HG02588 (cell line): ENCODE measurements at regions not wholly inside any gene's neighbourhood (a gene's known extent, or its start where the extent isn't known, plus 50 kb on each side); places are given as distances from the start of the nearest gene placed in this dataset.
"Not testable (repeated sequence)": the region's sequence is repeated elsewhere in the genome, so short reads cannot be mapped to it uniquely, and the experiment has no call there.

Experiments
- ATAC-seq: cut with Tn5 transposase; IDR thresholded peaks from one replicate; pipeline ENCODE4 v1.9.1; 2021; ENCODE audit warnings: mild to moderate bottlenecking, moderate library complexity; ENCODE audit not compliant: unreplicated experiment

DNA sequence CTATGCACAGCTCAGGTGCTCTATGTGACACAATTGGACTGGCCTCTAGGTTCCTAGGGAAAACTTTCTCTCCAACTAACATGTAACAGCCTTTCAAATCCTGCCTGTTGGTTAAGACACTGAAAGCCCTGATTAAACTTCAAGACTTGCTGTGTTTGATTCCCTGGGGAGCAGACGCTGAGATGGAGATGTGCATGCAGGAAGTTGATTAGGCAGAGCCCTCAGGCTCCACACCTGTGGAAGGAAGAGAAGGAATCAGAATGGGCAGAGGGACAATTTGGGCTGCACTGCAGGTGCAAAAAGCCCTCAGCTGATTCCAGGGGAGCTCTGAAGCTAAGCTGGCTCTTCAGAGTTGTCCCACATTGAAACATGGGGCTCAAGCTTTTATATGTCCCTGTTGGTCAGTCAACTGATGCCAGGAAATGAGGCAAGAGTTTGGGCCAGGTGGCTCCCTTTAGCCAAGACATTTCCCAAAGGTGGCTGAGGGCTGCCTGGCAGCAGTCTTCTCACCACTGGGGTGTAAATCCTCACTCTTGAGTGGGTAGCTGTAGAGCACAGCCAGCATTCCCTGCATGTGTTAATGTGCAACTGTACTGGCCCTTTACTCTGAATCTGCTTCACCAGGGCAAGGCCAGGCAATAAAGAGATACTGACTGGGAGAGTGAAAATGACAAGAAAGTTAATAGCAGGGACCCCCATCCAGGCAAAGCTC lies 199.5 kb upstream of the DDX18 start:
- no peak for ATAC-seq

DNA sequence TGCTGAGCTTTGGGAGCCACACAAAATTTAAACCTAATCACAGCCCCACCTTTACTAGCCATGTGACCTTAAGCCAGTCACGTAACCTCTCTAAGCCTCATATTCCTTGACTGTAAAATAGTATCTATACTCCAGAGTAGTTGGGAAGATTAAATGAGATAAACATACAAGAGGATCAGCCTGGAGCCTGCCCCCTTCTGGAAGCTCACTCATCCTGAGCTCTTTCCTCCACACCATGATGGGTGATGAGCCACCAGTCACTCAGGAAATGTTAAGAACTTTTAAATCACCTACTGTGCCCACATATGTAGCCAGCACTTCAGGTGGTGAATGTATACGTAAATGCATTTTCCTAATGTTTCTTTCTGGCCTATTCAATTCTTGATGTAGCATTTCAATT lies 195.9 kb upstream of the DDX18 start:
- ATAC-seq = no peak

DNA sequence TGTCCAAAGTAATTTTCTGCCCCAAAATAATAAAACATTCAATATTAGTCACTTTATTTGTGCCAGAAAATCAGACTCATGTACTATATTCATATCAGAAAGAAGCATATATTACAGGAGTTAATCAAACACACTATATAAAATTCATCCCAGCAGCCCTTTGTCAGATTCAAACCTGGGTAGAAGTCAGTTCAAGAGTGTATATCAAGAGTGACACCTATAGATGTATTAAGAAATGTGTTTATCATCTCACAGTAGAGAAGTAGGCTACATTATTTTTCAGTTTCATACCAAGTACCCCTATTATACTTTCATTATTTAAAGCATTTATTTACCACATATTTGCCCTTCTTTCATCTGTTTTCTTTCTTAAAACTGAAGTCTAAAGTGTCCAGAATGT lies 193.2 kb upstream of the DDX18 start:
- ATAC-seq = no peak

DNA sequence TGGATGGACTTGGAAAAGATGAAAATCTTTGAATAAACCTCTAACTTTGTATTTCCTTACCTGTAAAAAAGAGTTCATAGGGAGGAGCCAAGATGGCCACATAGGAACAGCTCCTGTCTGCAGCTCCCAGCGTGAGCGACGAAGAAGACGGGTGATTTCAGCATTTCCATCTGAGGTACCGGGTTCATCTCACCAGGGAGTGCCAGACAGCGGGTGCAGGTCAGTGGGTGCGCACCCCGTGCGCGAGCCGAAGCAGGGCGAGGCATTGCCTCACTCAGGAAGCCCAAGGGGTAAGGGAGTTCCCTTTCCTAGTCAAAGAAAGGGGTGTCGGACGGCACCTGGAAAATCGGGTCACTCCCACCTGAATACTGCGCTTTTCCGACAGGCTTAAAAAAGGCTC lies 191.3 kb upstream of the DDX18 start:
- not testable (repeated sequence) for ATAC-seq

DNA sequence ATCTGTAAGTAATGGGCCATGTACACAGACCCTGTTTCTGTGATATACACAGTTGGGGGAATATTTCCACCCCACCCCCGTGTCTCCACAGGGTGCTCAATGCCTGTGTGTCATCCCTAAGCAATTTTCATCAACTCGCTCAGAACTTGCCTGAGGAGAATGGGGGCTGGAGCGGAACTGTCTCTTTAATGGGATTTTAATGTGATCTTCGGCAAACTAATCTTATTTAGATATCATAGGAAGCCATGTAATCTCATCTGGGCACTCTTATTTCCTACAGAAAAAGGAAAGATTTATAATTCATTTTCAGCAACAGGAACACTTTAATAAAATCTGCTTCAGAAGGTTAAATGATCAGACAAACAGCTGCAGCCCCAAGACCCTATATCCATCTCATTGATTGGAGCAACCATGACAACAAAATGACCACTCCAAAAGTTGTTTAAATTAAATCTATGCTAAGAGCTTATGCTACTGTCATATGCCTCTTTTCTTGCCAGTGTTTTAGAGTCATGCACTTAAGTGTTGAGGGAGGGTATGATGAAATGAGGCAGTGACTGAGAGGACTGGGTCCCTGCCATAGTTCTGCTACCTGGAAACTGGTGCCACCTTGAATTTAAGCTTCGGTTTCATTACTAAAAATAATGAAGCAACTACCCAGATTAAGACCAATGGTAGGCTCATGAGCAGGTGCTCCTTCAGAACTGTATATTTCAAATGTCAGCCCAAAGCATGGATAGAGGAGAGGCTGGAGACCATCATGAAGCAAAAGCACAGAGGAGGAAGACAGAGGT lies 183.1 kb upstream of the DDX18 start:
- no peak for ATAC-seq

DNA sequence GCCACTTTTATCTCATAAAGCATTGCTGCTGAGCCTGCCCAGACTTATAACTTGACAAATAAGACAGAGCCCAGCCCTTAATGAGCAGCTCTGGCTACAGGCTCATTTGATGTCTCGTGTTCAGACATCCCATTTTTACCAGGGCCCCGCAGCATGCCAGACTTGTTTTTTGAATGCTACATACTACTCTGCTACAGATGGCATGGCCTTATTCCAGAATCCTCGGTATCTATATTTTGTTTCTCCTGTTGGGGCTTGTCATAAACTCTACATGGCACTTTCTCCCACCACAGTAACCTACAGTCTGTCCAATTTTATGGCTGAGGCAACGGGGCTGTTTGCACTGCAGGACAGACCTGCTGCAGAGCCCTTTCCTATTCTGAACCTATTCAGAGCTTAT lies 179.0 kb upstream of the DDX18 start:
- ATAC-seq = no peak

DNA sequence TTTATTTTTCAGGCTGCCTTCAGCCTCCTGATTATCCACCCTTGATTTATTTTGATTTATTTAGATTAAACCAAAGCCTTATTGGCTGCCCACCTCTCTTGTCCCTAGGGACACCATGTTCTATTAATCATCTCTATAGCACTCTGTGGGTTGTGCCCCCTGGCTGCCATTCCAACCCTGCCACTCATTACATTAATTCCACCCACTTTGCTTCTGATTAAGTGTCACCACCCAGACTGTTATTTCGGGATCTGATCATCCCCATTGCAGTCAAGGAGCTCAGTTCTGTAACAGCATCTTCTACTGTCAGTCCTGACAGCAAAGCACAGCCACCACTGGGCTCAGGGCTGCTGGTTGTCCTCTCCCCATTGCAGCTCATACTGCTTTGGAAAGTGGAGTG lies 175.1 kb upstream of the DDX18 start:
- ATAC-seq = no peak

DNA sequence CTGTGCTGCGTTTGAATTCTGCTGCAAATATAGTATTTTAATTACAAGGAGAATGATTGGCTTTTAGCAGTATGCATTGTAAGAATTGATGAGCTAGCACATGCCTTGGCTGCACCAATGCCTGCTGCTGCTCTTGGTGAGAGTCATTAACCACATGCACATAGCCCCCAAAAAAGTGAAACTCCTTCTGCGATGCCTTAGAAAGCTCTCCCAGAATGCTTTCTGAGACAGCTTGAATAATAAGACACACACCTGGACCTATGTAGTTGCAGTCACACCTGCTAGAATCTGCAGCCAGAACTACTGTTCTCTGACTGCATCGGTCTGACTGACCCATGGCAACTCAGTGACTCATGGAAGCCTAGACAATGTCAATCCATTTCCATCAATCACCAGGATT lies 170.1 kb upstream of the DDX18 start:
- no peak for ATAC-seq

DNA sequence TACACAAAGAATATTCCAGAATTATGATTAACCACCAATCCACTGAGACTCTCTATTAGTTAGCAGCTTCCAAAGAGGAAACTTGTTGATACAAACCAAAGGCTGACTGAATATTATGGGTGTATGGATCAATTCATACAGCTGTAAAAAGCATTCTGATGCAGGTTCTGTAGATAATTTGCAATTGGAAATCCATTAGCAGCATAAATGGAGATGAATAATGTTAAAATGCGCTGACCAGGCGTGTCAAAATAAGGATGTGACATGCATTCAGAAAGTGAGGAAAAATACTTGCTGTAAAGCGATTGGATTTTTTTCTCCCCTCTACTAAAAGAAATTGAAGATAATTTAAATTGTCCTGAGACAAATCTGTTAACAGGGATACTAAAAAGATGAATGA lies 169.0 kb upstream of the DDX18 start:
- ATAC-seq = no peak

DNA sequence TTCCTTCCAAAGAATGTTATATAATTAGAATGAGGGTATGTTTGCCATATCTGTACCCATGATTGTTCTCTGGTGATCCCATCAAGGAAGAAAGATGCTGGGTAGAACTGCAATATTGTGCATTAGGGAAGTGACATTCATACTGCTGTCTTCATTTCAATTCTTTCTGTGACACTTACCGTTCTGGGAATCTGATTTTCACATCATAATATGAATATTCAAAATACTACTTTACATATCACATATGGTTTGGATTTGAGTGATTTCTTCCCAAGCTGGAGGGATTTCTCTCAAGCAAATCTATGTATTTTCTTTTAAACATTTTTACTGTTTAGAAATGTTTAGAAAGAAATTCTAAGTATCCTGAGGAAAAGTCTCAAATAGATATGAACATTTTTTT lies 168.4 kb upstream of the DDX18 start:
- ATAC-seq = no peak

DNA sequence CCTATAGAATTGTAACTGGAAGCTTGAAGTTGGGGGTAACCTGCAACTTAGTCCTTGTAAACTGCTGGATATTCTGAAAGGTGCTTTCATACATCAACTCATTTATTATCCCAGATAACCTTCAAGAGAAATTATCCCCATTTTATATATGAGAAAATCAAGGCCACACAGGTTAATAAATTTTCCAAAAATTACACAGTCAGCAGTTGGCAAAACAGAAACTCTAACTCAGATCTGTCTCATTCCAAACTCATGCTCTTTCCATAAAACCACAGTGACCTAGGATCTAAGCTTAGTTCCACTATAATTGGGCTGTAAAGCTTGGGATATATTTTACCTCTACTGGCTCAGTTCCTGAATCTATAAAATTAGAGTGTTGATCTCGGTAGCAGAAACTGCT lies 167.6 kb upstream of the DDX18 start:
- ATAC-seq = no peak

DNA sequence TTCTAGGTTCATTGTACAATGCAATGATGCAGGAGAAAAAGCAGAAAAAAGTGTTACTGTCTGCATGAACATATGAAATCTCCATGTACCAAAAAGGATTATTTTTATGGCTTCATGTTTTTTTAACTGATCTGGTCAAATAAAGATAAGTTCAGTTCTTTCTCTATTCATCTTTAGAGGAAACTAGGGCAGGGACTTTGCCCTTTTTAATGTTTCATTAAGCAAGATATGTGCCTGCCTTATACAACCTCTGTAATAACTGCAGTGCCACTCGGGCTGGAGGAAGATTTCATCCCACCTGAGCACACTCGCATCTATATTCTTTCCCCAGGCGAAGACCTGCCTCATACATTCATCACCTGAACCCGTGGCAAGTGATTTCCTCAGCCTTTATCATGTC lies 157.9 kb upstream of the DDX18 start:
- no peak for ATAC-seq

DNA sequence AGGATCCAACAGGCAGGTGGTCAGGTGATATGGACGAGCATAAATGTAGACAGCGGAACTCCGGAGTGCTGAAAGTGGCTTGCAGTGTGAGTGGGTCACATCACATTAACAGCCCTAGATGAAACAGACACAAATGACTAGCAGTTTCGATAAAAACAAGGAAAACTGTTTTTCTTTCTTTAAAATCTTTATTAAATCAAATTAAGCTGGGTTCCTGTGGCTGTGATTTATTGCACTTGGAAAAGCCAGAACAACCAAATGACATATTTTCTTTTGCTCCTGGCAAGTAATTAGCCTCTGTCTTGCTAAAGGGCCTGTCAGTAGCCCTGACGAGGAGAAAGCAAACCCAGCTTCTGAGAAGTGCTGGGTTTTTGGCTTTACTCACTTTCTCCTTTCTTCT lies 152.9 kb upstream of the DDX18 start:
- ATAC-seq = no peak

DNA sequence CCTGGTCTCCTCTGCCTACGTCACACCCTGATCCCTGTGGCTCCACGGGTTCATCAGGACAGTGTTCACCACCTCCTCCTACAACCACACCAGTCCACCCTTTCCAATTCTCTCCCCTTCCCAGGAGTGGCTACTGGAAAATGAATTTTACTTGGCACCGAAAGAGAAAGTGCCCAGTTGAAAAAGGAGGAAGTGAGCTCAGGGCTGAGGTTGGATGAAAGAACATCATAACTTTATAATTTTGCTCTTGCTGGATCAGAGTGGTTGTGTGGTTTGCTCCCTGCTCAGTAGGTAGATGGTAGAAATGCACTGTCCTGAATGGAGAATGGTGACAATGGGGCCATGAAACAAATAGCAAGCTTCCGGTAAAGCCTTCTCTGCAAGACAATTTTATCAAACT lies 140.3 kb upstream of the DDX18 start:
- no peak for ATAC-seq

DNA sequence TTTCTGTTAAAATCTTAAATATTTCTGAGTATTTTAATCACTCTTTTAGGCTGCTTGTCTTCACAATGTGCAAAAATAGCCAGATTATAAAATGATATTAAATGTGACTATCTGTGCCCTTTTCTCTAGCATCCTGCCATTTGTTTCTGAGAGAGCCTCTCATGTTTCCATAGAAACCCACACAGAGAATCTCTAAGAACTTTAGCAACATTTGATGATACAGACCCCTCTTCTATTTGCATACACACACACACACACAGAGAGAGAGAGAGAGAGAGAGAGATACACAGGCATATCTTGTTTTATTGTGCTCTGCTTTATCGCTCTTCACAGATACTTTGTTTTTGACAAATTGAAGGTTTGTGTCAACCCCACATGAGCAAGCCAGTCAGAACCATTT lies 134.5 kb upstream of the DDX18 start:
- ATAC-seq = no peak

DNA sequence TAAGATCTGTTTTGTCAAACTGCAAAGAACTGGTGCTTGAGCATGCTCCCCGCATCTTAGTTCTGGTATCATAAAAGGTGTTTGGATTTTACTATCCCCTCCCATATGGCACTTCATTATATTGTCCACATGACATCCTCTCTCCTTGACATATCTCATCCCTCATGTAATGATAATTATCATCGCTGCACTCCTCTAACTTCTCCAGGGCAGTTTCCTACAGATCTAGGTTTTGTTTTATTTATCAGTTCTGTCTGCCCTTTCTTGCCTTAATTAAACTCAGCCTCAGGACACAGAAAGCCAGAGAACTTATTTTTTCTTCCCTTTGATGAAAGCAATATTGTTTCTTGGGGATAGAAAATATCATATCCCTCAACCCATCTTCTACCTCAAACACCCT lies 129.6 kb upstream of the DDX18 start:
- ATAC-seq = no peak

DNA sequence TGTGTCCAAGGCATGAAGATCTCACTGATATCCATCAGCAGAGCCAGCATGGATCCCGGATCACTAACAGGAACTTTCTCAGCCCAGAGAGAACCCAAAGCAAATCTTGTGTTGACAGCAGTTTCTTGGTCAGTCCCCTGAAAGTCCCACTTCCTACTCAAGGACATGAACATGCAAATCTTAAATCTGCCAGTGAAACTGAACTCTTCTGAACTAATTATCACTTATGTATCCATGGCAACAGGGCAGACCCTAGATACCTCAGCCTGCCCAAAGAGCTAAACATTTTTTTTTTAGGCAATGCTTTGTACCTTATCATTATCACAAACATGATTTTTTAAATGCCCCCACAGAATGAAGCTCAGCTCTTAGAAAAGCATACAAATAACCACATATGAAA lies 127.8 kb upstream of the DDX18 start:
- ATAC-seq = peak; percentile 98

DNA sequence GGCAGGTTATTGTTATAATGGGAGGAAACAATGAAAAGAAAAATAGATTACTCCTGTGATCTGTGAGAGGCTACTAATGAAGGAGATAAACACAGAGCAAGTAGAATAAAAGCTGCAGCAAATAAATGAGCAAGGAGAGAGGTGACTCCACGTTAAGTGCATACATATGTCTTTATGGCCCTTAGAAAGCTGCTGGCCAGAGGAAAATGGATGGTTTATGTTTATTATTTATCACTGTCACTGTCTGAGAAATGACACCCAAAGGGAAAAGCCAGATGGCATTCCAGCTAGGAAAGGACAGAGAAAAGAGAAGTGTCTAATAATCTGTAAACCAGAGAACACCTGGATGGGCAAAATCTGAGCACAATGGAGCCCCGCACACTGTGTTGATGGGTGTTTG lies 122.9 kb upstream of the DDX18 start:
- no peak for ATAC-seq

DNA sequence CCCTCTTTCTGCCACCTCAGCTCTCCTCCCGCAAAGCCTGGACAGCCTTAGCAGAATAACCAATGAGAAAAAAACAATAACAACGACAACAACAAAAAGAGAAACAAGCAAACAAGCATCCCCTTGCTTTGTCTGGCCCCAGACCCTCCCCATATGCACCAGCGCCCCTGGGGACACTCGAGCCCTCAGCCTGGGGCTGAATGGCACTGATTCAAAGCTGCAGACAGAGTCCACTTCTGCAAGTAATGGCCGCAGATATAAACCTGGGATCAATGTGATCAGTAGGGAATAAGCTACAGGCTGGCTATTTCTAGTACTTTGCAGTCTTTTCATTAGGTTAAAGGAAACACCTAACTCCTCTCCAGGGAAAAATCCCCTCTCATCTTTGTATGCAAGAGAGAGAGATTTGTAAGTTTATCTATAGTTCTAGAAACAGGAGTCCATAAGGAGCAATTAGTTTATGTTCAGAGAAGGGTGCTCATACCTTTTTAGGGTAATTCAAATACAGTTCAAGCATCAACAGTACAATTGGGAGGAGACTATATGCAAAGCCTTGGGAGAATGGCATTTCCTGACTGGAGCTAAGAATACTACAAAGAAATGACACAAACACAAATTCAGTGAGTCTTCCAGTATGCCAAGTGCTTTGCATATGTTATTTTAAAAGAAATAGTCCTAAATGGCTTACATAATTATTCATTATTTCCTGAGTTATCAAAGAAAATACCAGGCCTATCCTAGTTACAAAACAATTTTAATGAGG lies 122.3 kb upstream of the DDX18 start:
- no peak for ATAC-seq

DNA sequence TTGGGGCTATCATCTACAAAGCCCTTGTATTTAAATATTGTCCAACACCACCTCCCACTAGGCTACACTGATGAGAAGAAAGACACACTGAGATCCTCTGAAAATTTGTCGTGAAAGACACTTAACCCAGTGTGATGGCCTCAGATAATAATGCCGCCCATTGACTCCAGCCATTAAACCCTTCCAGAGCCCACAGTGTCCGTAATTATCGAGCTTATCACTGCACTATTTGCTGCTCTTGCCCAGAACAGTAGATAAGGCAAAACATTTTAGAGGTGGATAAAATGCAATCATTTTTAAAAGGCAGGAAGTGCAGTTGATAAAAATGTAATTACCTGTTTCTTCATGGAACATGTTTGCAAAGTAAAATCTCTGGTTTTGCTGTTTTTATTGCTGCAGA lies 121.3 kb upstream of the DDX18 start:
- ATAC-seq = no peak

DNA sequence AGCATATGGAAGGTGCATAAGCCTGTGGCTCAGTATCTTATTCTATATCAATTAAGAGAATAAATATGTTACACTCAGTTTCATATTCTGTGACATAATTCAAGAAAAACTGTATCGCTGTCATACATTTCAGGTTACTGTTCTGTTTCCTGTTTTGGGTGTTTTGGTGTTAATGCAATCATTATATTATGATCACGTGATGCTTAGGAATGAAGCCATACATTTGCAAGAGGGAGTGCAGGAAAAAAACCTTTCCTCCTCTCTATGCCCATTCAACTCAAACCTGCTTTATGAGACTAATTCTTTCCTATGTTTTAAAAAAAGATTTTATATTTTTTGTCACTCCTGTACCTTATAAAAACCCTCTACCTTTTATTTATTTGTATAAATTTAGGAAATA lies 120.8 kb upstream of the DDX18 start:
- no peak for ATAC-seq

DNA sequence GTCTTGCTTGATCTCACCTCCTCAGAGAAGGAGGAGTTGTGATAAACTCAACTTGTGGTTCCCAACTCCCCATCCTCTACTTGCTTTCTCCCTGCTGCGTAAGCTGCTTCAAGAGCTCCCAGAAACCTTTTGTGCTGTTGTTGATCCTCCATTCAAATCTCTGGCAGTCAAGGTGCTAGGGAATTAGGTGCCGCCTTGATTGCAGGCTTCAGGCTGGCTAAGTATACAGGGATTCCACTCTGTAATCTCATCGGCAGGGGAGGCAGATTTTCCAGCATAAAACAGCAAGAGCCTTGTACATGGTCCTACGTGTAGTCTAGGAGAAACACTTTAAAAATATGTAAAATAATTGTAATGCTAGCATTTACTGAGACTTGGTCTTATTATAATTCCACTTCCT lies 116.2 kb upstream of the DDX18 start:
- no peak for ATAC-seq
